ENCODE measurements at regions not wholly inside any gene's neighbourhood (a gene's known extent, or its start where the extent isn't known, plus 50 kb on each side); places are given as distances from the start of the nearest gene placed in this dataset.
"Not testable (repeated sequence)": the region's sequence is repeated elsewhere in the genome, so short reads cannot be mapped to it uniquely, and the experiment has no call there.

- Histone ChIP-seq H3K27me3 (no peaks in the 10 kb centered on the region), H3K36me3 (no peaks in the 10 kb centered on the region), H3K4me3 (no peak overlapping the region), H3K4me1 (no peaks in the 10 kb centered on the region), H3K27ac (no peak overlapping the region), H3K9me3 (no peaks in the 10 kb centered on the region)
- DNase-seq, result no peak
- intact Hi-C loops (cut with DNase I; ENCODE audit: low total_unique reads), result no loop called here
- no peak for TF ChIP-seq CTCF (IDR thresholded peaks at IDR 0.05)
- TF ChIP-seq POLR2A (IDR thresholded peaks at IDR 0.05), result no peak
Observed at GRCh38 chr10:30747633-30748032, 118.1 kb upstream of the LYZL2 start.

GRCh38 chr10:30745953-30746352 lies 116.4 kb upstream of the LYZL2 start:
- no peaks in the 10 kb centered on the region for H3K36me3 ChIP-seq
- intact Hi-C loops (cut with DNase I; ENCODE audit: low total_unique reads), result no loop called here
- H3K9me3 ChIP-seq, result no peaks in the 10 kb centered on the region
- no peak overlapping the region for H3K4me3 ChIP-seq
- H3K27me3 ChIP-seq, result no peaks in the 10 kb centered on the region
- H3K27ac ChIP-seq, result no peak overlapping the region
- no peaks in the 10 kb centered on the region for H3K4me1 ChIP-seq
- TF ChIP-seq POLR2A (IDR thresholded peaks at IDR 0.05), result no peak
- no peak for TF ChIP-seq CTCF (IDR thresholded peaks at IDR 0.05)
- DNase-seq, result no peak

GRCh38 chr10:30744106-30744505 lies 114.6 kb upstream of the LYZL2 start:
- Histone ChIP-seq H3K27me3 (no peaks in the 10 kb centered on the region), H3K36me3 (no peaks in the 10 kb centered on the region), H3K4me3 (no peak overlapping the region), H3K27ac (no peak overlapping the region), H3K4me1 (no peaks in the 10 kb centered on the region), H3K9me3 (no peaks in the 10 kb centered on the region)
- TF ChIP-seq CTCF (IDR thresholded peaks at IDR 0.05) (no peak), POLR2A (IDR thresholded peaks at IDR 0.05) (no peak)
- intact Hi-C loops (cut with DNase I; ENCODE audit: low total_unique reads), result no loop called here
- no peak for DNase-seq

GRCh38 chr10:30743586-30743985 lies 114.0 kb upstream of the LYZL2 start:
- no peaks in the 10 kb centered on the region for H3K36me3 ChIP-seq
- TF ChIP-seq CTCF (IDR thresholded peaks at IDR 0.05), result no peak
- no peak for TF ChIP-seq POLR2A (IDR thresholded peaks at IDR 0.05)
- H3K4me3 ChIP-seq, result no peak overlapping the region
- DNase-seq, result no peak
- intact Hi-C loops (cut with DNase I; ENCODE audit: low total_unique reads), result no loop called here
- H3K4me1 ChIP-seq, result no peaks in the 10 kb centered on the region
- H3K9me3 ChIP-seq, result no peaks in the 10 kb centered on the region
- H3K27me3 ChIP-seq, result no peaks in the 10 kb centered on the region
- no peak overlapping the region for H3K27ac ChIP-seq

- no peak for DNase-seq
- TF ChIP-seq POLR2A (IDR thresholded peaks at IDR 0.05), result no peak
- no peak for TF ChIP-seq CTCF (IDR thresholded peaks at IDR 0.05)
- Histone ChIP-seq H3K36me3 (no peaks in the 10 kb centered on the region), H3K9me3 (no peaks in the 10 kb centered on the region), H3K4me1 (no peaks in the 10 kb centered on the region), H3K4me3 (no peak overlapping the region), H3K27me3 (no peaks in the 10 kb centered on the region), H3K27ac (no peak overlapping the region)
- intact Hi-C loops (cut with DNase I; ENCODE audit: low total_unique reads), result no loop called here
Observed at GRCh38 chr10:30742471-30742870, 112.9 kb upstream of the LYZL2 start.

- H3K36me3 ChIP-seq; H3K4me1 ChIP-seq; intact Hi-C loops (cut with DNase I; ENCODE audit: low total_unique reads); H3K27me3 ChIP-seq; H3K4me3 ChIP-seq; DNase-seq; H3K9me3 ChIP-seq; H3K27ac ChIP-seq: not testable (repeated sequence)
Observed at GRCh38 chr10:30740774-30741173, 111.2 kb upstream of the LYZL2 start.

Measured in uterus (tissue), 3 donors.